Kidney (tissue), 13 donors: ENCODE measurements at regions not wholly inside any gene's neighbourhood (a gene's known extent, or its start where the extent isn't known, plus 50 kb on each side); places are given as distances from the start of the nearest gene placed in this dataset.

Experiments
- DNase-seq, 5 donors: peaks; one replicate each; pipeline ENCODE4 v3.0.0-alpha.2; 2013 to 2020
- FAIRE-seq: peaks from 2 replicates; lab custom pipeline; 2012; peaks lifted over from hg19 to GRCh38; lab: Jason Lieb, UNC
- H3K27ac ChIP-seq, 2 donors: one replicate each; pipeline ENCODE4 v1.7.0; 2013; ENCODE audit warnings: low read depth in 2 of 2, low read length in 2 of 2, inconsistent platforms in 1 of 2
- H3K27me3 ChIP-seq: one replicate; pipeline ENCODE4 v1.7.1; 2013; ENCODE audit warnings: low read length, inconsistent platforms; ENCODE audit not compliant: control insufficient read depth, insufficient read depth
- H3K36me3 ChIP-seq, 3 donors: one replicate each; pipeline versions ENCODE4 v1.7.0 to v1.7.1; 2013; ENCODE audit warnings: low read length in 3 of 3, control low read depth in 1 of 3, inconsistent platforms in 1 of 3; ENCODE audit not compliant: insufficient read depth in 3 of 3, control insufficient read depth in 2 of 3
- H3K4me1 ChIP-seq, 3 donors: one replicate each; pipeline versions ENCODE4 v1.7.0 to v1.7.1; 2013; ENCODE audit warnings: low read length in 3 of 3, inconsistent platforms in 1 of 3, low read depth in 1 of 3; ENCODE audit not compliant: control insufficient read depth in 2 of 3, insufficient read depth in 2 of 3
- H3K4me3 ChIP-seq, 3 donors: one replicate each; pipeline versions ENCODE4 v1.7.0 to v1.8.1; 2013; ENCODE audit warnings: low read length in 3 of 3, control low read depth in 1 of 3, inconsistent platforms in 1 of 3
- H3K9ac ChIP-seq, 3 donors: one replicate each; pipeline versions ENCODE4 v1.7.0 to v1.7.1; 2013; ENCODE audit warnings: low read length in 3 of 3, control low read depth in 1 of 3, inconsistent platforms in 1 of 3
- H3K9me3 ChIP-seq, 3 donors: one replicate each; pipeline versions ENCODE4 v1.7.0 to v1.7.1; 2013; ENCODE audit warnings: low read length in 3 of 3, control low read depth in 1 of 3, inconsistent platforms in 1 of 3; ENCODE audit not compliant: control insufficient read depth in 2 of 3, insufficient read depth in 1 of 3
- CTCF ChIP-seq: IDR thresholded peaks from 3 replicates; pipeline ENCODE4 v1.5.1; 2012; ENCODE audit warnings: mild to moderate bottlenecking, moderate library complexity, borderline replicate concordance; ENCODE audit not compliant: insufficient read depth; ENCODE audit errors: extremely low read depth
- intact Hi-C: fragments of 100-400 bp; cut with DNase I; formaldehyde crosslinking; loops from one replicate; pipeline ENCODE4 v1.11.1; 2022
- donor health status: control.
- donor health status: control.
- donor health status: control.
- donor health status: control.
- donor health status: control.
- donor health status: DM: yes; HTN: yes; CAD: no.
- donor health status: Normal renal cell carcinoma (clear cell type).

GRCh38 chr1:168442931-168443330 is 100.9 kb downstream of the XCL2 start:
- H3K4me3 ChIP-seq = no peak overlapping the region
- no peak for TF ChIP-seq CTCF
- H3K9me3 ChIP-seq = no peaks in the 10 kb centered on the region
- FAIRE-seq (no peak), DNase-seq (no peak)
- no peaks in the 10 kb centered on the region for H3K36me3 ChIP-seq
- intact Hi-C loops = no loop called here
- peaks cover 0 to 5% (median 0%) of the 10 kb centered on the region in 3 donors for H3K4me1 ChIP-seq
- no peak overlapping the region for H3K27ac ChIP-seq
- H3K27me3 ChIP-seq = no peaks in the 10 kb centered on the region
- H3K9ac ChIP-seq = no peak overlapping the region

- Histone ChIP-seq H3K9me3 (no peaks in the 10 kb centered on the region), H3K4me3 (no peak overlapping the region), H3K27me3 (no peaks in the 10 kb centered on the region), H3K27ac (no peak overlapping the region), H3K36me3 (no peaks in the 10 kb centered on the region), H3K4me1 (peaks cover 0 to 5% (median 0%) of the 10 kb centered on the region in 3 donors), H3K9ac (no peak overlapping the region)
- intact Hi-C loops = no loop called here
- TF ChIP-seq CTCF = no peak
- FAIRE-seq (no peak), DNase-seq (no peak)
Observed at GRCh38 chr1:168441745-168442144, 102.1 kb downstream of the XCL2 start.

GRCh38 chr1:168439456-168440375 is 104.1 kb downstream of the XCL2 start:
- Histone ChIP-seq H3K9me3 (no peaks in the 10 kb centered on the region), H3K27me3 (no peaks in the 10 kb centered on the region), H3K4me3 (peak overlapping the region in 2 of 3 donors; percentile 23 to 48), H3K9ac (peak overlapping the region in 1 of 3 donors; percentile 14), H3K27ac (no peak overlapping the region), H3K36me3 (no peaks in the 10 kb centered on the region), H3K4me1 (peaks cover 0 to 5% (median 0%) of the 10 kb centered on the region in 3 donors)
- no peak for FAIRE-seq
- intact Hi-C loops = loop anchor here (10.0 kb wide), 1 partner anchor 125 kb away; no protein-coding TSS in a partner anchor
- peak; percentile 86 for TF ChIP-seq CTCF
- DNase-seq = peak; percentile 80 to 94 (median 86)
